HEK293 (cell line): ENCODE measurements at regions not wholly inside any gene's neighbourhood (a gene's known extent, or its start where the extent isn't known, plus 50 kb on each side); places are given as distances from the start of the nearest gene placed in this dataset.

ENCODE experiments used
- CTCF ChIA-PET: fragments of 350-600 bp; formaldehyde crosslinking; extraction: SDS; loops from one replicate; lab custom pipeline; 2021; ENCODE audit warnings: antibody characterized with exemption; lab: Yijun Ruan, JAX
- POLR2A ChIA-PET: fragments of 300-600 bp; formaldehyde crosslinking; extraction: SDS; loops from one replicate; lab custom pipeline; 2020; ENCODE audit warnings: antibody characterized with exemption, inconsistent platforms; lab: Yijun Ruan, JAX
- H3K27ac ChIP-seq: fragments of 200-500 bp; sonication (Bioruptor generic); 2 replicates; pipeline ENCODE4 v1.5.1; 2014; ENCODE audit warnings: low read depth, low read length, control low read depth, inconsistent platforms; ENCODE audit errors: extremely low read depth
- H3K36me3 ChIP-seq, 2 experiments: fragments of 200-500 bp in 1 of 2; sonication (Bioruptor generic) in 1 of 2; 1 replicate in 1 of 2; 2 replicates in 1 of 2; pipeline ENCODE4 v1.5.1; 2014 to 2017; ENCODE audit warnings: inconsistent platforms in 2 of 2, low read length in 2 of 2; ENCODE audit not compliant: control insufficient read depth in 2 of 2, insufficient read depth in 1 of 2
- H3K4me1 ChIP-seq: fragments of 200-500 bp; sonication (Bioruptor generic); 2 replicates; pipeline ENCODE4 v1.5.1; 2014; ENCODE audit warnings: mild to moderate bottlenecking, low read length, inconsistent platforms; ENCODE audit not compliant: control insufficient read depth, insufficient read depth
- H3K4me3 ChIP-seq: 2 replicates; pipeline ENCODE4 v1.5.1; 2011; ENCODE audit warnings: low read depth, mild to moderate bottlenecking, control low read depth, low read length, moderate library complexity
- H3K9me3 ChIP-seq: fragments of 200-500 bp; sonication (Bioruptor generic); 2 replicates; pipeline ENCODE4 v1.5.1; 2014; ENCODE audit warnings: low read depth, low read length, inconsistent platforms; ENCODE audit not compliant: control insufficient read depth, insufficient read depth
- GLI2 ChIP-seq: fragments of 450-650 bp; formaldehyde crosslinking; IDR thresholded peaks from 2 replicates; pipeline ENCODE4; 2017; ENCODE audit warnings: missing biosample characterization, missing genetic modification characterization, low read depth, borderline replicate concordance
- IKZF3 ChIP-seq: fragments of 450-650 bp; IDR thresholded peaks from 2 replicates; pipeline ENCODE4 v1.5.0; 2018; ENCODE audit warnings: missing biosample characterization, mild to moderate bottlenecking, missing genetic modification characterization, moderate library complexity
- KLF1 ChIP-seq: fragments of 450-650 bp; formaldehyde crosslinking; IDR thresholded peaks from 2 replicates; pipeline ENCODE4 v1.5.1; 2016; ENCODE audit warnings: missing biosample characterization, missing genetic modification characterization
- TCF7L2 ChIP-seq: IDR thresholded peaks from 2 replicates; pipeline ENCODE4 v1.6.1; 2011; ENCODE audit warnings: low read depth, mild to moderate bottlenecking, inconsistent platforms, low read length, moderate library complexity, borderline replicate concordance
- WT1 ChIP-seq: fragments of 450-650 bp; formaldehyde crosslinking; IDR thresholded peaks from 2 replicates; pipeline ENCODE4 v1.5.1; 2016; ENCODE audit warnings: missing biosample characterization, missing genetic modification characterization
- ZBTB7A ChIP-seq: fragments of 450-650 bp; formaldehyde crosslinking; IDR thresholded peaks from 2 replicates; pipeline ENCODE4 v1.5.1; 2016; ENCODE audit warnings: low read depth, missing biosample characterization, missing genetic modification characterization
- ZFHX2 ChIP-seq: fragments of 450-650 bp; formaldehyde crosslinking; conservative IDR thresholded peaks from 2 replicates; pipeline ENCODE4 v1.5.1; 2016; ENCODE audit warnings: missing biosample characterization, missing genetic modification characterization
- ZNF121 ChIP-seq: fragments of 450-650 bp; formaldehyde crosslinking; IDR thresholded peaks from 2 replicates; pipeline ENCODE4 v1.5.1; 2016; ENCODE audit warnings: missing biosample characterization, missing genetic modification characterization
- ZNF133 ChIP-seq: fragments of 450-650 bp; formaldehyde crosslinking; IDR thresholded peaks from 2 replicates; pipeline ENCODE4 v1.5.1; 2016; ENCODE audit warnings: missing biosample characterization, missing genetic modification characterization
- ZNF157 ChIP-seq: fragments of 450-650 bp; formaldehyde crosslinking; IDR thresholded peaks from 2 replicates; pipeline ENCODE4 v1.5.1; 2016; ENCODE audit warnings: missing biosample characterization, missing genetic modification characterization
- ZNF184 ChIP-seq: fragments of 450-650 bp; IDR thresholded peaks from 2 replicates; pipeline ENCODE4 v1.5.1; 2018; ENCODE audit warnings: missing biosample characterization, mild to moderate bottlenecking, missing genetic modification characterization
- ZNF248 ChIP-seq: fragments of 450-650 bp; formaldehyde crosslinking; IDR thresholded peaks from 2 replicates; pipeline ENCODE4 v1.5.1; 2017; ENCODE audit warnings: missing biosample characterization, missing genetic modification characterization
- ZNF311 ChIP-seq: fragments of 450-650 bp; formaldehyde crosslinking; IDR thresholded peaks from 2 replicates; pipeline ENCODE4 v1.5.1; 2017; ENCODE audit warnings: missing biosample characterization, missing genetic modification characterization, borderline replicate concordance
- ZNF530 ChIP-seq: fragments of 450-650 bp; formaldehyde crosslinking; IDR thresholded peaks from 2 replicates; pipeline ENCODE4 v1.5.1; 2016; ENCODE audit warnings: low read depth, missing biosample characterization, missing genetic modification characterization
- ZNF654 ChIP-seq: fragments of 450-650 bp; formaldehyde crosslinking; IDR thresholded peaks from 2 replicates; pipeline ENCODE4 v1.5.1; 2016; ENCODE audit warnings: low read depth, missing biosample characterization, missing genetic modification characterization
- ZNF776 ChIP-seq: fragments of 450-650 bp; formaldehyde crosslinking; IDR thresholded peaks from 2 replicates; pipeline ENCODE4 v1.5.0; 2017; ENCODE audit warnings: missing biosample characterization, missing genetic modification characterization, borderline replicate concordance
- TF ChIP-seq, protein P1 (sequence below): fragments of 450-650 bp; formaldehyde crosslinking; IDR thresholded peaks from 2 replicates; pipeline ENCODE4 v1.5.1; 2016; ENCODE audit warnings: missing biosample characterization, missing genetic modification characterization, borderline replicate concordance
- TF ChIP-seq, protein P2 (sequence below): fragments of 450-650 bp; formaldehyde crosslinking; IDR thresholded peaks from 2 replicates; pipeline ENCODE4 v1.5.1; 2016; ENCODE audit warnings: missing biosample characterization, missing genetic modification characterization
- TF ChIP-seq, protein P3 (sequence below): fragments of 450-650 bp; formaldehyde crosslinking; IDR thresholded peaks from 2 replicates; pipeline ENCODE4; 2016; ENCODE audit warnings: missing biosample characterization, missing genetic modification characterization
- TF ChIP-seq, protein P4 (sequence below): fragments of 450-650 bp; formaldehyde crosslinking; IDR thresholded peaks from 2 replicates; pipeline ENCODE4 v1.5.1; 2017; ENCODE audit warnings: missing biosample characterization, missing genetic modification characterization
- TF ChIP-seq, protein P5 (sequence below): fragments of 450-650 bp; formaldehyde crosslinking; IDR thresholded peaks from 2 replicates; pipeline ENCODE4 v1.5.1; 2016; ENCODE audit warnings: missing biosample characterization, missing genetic modification characterization

DNA sequence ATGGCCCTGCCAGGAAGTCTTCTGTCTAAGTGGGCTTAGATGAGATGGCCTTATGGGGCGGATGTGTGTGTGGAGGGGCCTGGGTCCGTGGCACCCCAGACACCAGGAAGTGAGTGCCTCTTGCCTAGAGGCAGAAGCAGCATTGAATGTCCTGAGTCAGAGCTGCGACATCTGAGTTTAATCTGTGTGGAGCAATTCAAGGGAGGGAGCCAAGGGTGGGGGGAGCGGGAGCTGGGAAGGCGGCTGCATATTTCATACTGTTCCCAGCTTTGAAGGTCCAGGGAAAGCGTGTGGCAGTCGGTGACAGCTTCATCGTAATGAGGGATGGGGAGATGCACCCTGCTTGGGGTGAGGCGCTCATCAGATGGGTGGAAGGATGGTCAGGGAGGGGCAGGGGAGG lies 73.5 kb upstream of the THY1 start:
- H3K27ac ChIP-seq: no peak overlapping the region
- H3K4me3 ChIP-seq: no peak overlapping the region
- TF ChIP-seq, protein P1, sequence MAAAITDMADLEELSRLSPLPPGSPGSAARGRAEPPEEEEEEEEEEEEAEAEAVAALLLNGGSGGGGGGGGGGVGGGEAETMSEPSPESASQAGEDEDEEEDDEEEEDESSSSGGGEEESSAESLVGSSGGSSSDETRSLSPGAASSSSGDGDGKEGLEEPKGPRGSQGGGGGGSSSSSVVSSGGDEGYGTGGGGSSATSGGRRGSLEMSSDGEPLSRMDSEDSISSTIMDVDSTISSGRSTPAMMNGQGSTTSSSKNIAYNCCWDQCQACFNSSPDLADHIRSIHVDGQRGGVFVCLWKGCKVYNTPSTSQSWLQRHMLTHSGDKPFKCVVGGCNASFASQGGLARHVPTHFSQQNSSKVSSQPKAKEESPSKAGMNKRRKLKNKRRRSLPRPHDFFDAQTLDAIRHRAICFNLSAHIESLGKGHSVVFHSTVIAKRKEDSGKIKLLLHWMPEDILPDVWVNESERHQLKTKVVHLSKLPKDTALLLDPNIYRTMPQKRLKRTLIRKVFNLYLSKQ (tag by site-specific recombination): no peak
- TF ChIP-seq TCF7L2 (no peak), WT1 (tag by site-specific recombination) (no peak), ZBTB7A (tag by site-specific recombination) (no peak)
- H3K36me3 ChIP-seq: no peaks in the 10 kb centered on the region
- no peaks in the 10 kb centered on the region for H3K9me3 ChIP-seq
- H3K4me1 ChIP-seq: no peaks in the 10 kb centered on the region
- ChIA-PET CTCF (interaction anchor here (1.0 to 1.1 kb wide), 2 partner anchors 22 to 612 kb away, joined by 3 read pairs; no protein-coding TSS in a partner anchor), POLR2A (no interaction called here)

DNA sequence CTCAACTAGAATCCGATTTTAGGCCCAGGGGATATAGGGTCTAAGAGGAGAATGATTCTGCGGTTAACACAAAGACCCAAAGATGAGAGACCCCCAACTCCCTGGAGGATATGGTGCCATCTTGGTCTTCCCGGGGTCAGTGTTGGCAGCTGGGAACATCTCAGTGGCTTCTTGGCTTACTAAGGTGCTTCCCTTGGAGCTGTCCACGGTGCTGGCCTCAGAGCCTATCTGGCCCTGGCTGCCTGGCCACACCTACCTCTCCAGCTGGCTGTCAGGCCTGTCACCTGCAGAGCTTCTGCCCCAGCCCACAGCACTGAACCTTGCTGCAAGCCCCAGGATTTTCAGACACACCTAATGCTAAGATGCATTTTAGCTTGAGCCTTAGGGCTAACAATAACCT lies 70.7 kb upstream of the THY1 start:
- no peaks in the 10 kb centered on the region for H3K4me1 ChIP-seq
- no peak overlapping the region for H3K27ac ChIP-seq
- H3K9me3 ChIP-seq: no peaks in the 10 kb centered on the region
- ChIA-PET CTCF (interaction anchor here (0.6 to 1.2 kb wide), 3 partner anchors 41 to 236 kb away, joined by 3 to 5 read pairs (median 3); partner anchors contain the start of gene NECTIN1), POLR2A (no interaction called here)
- H3K36me3 ChIP-seq: no peaks in the 10 kb centered on the region
- H3K4me3 ChIP-seq: no peak overlapping the region
- TF ChIP-seq, protein P2, sequence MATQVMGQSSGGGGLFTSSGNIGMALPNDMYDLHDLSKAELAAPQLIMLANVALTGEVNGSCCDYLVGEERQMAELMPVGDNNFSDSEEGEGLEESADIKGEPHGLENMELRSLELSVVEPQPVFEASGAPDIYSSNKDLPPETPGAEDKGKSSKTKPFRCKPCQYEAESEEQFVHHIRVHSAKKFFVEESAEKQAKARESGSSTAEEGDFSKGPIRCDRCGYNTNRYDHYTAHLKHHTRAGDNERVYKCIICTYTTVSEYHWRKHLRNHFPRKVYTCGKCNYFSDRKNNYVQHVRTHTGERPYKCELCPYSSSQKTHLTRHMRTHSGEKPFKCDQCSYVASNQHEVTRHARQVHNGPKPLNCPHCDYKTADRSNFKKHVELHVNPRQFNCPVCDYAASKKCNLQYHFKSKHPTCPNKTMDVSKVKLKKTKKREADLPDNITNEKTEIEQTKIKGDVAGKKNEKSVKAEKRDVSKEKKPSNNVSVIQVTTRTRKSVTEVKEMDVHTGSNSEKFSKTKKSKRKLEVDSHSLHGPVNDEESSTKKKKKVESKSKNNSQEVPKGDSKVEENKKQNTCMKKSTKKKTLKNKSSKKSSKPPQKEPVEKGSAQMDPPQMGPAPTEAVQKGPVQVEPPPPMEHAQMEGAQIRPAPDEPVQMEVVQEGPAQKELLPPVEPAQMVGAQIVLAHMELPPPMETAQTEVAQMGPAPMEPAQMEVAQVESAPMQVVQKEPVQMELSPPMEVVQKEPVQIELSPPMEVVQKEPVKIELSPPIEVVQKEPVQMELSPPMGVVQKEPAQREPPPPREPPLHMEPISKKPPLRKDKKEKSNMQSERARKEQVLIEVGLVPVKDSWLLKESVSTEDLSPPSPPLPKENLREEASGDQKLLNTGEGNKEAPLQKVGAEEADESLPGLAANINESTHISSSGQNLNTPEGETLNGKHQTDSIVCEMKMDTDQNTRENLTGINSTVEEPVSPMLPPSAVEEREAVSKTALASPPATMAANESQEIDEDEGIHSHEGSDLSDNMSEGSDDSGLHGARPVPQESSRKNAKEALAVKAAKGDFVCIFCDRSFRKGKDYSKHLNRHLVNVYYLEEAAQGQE (tag by site-specific recombination): peak; percentile 96
- no peak for TF ChIP-seq ZNF654 (tag by site-specific recombination)

DNA sequence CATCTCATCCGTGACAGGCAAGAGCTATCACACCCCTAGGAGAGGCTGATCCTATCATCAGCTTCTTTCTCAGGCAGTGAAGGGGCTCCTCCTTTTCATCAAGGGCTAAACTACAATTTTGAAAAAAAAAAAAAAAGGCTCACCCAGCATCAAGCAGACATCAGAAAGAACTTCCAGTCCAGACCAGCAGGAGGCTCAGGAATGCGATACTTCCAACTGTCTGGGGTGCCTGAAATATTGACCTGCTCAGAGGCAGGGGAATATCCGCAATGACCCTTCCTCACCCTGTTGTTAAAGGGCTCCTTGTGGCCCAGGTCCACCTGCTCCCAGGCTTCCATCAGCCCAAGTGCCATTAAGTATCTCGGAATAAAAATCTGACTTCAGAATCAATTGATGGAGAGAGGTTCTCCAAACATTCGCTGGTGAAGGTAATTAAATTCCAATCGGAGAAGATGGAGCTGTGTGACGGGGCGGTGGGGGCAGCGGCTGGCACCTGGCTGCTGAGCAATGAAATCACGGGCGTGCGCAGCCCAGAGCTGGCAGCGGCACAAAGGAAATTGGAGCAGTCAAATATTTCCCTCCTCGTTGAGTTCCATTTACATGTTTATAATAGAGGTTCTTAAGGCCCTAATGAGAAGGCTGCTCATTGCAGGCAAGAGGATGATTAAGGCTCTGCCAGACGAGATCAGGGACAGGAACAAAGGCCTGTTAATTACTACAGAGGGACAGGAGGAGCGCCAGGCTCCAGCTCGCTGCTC lies 69.0 kb upstream of the THY1 start:
- ChIA-PET POLR2A (no interaction called here), CTCF (interaction anchor here (0.6 to 1.3 kb wide), 3 partner anchors 15 to 238 kb away, joined by 3 to 7 read pairs (median 3); no protein-coding TSS in a partner anchor)
- Histone ChIP-seq H3K27ac (no peak overlapping the region), H3K4me1 (no peaks in the 10 kb centered on the region), H3K9me3 (no peaks in the 10 kb centered on the region), H3K36me3 (no peaks in the 10 kb centered on the region), H3K4me3 (no peak overlapping the region)
- TF ChIP-seq KLF1 (tag by site-specific recombination): no peak
- no peak for TF ChIP-seq ZNF133
- no peak for TF ChIP-seq ZNF311 (tag by site-specific recombination)
- no peak for TF ChIP-seq GLI2 (tag by site-specific recombination)
- TF ChIP-seq, protein P3, sequence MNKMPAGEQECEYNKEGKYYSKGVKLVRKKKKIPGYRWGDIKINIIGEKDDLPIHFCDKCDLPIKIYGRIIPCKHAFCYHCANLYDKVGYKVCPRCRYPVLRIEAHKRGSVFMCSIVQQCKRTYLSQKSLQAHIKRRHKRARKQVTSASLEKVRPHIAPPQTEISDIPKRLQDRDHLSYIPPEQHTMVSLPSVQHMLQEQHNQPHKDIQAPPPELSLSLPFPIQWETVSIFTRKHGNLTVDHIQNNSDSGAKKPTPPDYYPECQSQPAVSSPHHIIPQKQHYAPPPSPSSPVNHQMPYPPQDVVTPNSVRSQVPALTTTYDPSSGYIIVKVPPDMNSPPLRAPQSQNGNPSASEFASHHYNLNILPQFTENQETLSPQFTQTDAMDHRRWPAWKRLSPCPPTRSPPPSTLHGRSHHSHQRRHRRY (tag by site-specific recombination): no peak
- TF ChIP-seq ZNF184 (tag by site-specific recombination): no peak
- no peak for TF ChIP-seq ZNF530 (tag by site-specific recombination)
- TF ChIP-seq ZNF157 (tag by site-specific recombination): no peak
- TF ChIP-seq ZFHX2 (tag by site-specific recombination): no peak
- no peak for TF ChIP-seq IKZF3 (tag by site-specific recombination)
- no peak for TF ChIP-seq ZNF121
- no peak for TF ChIP-seq ZNF248 (tag by site-specific recombination)
- TF ChIP-seq, protein P4, sequence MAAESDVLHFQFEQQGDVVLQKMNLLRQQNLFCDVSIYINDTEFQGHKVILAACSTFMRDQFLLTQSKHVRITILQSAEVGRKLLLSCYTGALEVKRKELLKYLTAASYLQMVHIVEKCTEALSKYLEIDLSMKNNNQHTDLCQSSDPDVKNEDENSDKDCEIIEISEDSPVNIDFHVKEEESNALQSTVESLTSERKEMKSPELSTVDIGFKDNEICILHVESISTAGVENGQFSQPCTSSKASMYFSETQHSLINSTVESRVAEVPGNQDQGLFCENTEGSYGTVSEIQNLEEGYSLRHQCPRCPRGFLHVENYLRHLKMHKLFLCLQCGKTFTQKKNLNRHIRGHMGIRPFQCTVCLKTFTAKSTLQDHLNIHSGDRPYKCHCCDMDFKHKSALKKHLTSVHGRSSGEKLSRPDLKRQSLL (tag by site-specific recombination): no peak
- no peak for TF ChIP-seq WT1 (tag by site-specific recombination)
- TF ChIP-seq, protein P5, sequence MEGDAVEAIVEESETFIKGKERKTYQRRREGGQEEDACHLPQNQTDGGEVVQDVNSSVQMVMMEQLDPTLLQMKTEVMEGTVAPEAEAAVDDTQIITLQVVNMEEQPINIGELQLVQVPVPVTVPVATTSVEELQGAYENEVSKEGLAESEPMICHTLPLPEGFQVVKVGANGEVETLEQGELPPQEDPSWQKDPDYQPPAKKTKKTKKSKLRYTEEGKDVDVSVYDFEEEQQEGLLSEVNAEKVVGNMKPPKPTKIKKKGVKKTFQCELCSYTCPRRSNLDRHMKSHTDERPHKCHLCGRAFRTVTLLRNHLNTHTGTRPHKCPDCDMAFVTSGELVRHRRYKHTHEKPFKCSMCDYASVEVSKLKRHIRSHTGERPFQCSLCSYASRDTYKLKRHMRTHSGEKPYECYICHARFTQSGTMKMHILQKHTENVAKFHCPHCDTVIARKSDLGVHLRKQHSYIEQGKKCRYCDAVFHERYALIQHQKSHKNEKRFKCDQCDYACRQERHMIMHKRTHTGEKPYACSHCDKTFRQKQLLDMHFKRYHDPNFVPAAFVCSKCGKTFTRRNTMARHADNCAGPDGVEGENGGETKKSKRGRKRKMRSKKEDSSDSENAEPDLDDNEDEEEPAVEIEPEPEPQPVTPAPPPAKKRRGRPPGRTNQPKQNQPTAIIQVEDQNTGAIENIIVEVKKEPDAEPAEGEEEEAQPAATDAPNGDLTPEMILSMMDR (tag by site-specific recombination): no peak
- TF ChIP-seq ZNF776: no peak
- TF ChIP-seq TCF7L2: no peak
